ENCODE measurements at regions not wholly inside any gene's neighbourhood (a gene's known extent, or its start where the extent isn't known, plus 50 kb on each side); places are given as distances from the start of the nearest gene placed in this dataset.

DNA sequence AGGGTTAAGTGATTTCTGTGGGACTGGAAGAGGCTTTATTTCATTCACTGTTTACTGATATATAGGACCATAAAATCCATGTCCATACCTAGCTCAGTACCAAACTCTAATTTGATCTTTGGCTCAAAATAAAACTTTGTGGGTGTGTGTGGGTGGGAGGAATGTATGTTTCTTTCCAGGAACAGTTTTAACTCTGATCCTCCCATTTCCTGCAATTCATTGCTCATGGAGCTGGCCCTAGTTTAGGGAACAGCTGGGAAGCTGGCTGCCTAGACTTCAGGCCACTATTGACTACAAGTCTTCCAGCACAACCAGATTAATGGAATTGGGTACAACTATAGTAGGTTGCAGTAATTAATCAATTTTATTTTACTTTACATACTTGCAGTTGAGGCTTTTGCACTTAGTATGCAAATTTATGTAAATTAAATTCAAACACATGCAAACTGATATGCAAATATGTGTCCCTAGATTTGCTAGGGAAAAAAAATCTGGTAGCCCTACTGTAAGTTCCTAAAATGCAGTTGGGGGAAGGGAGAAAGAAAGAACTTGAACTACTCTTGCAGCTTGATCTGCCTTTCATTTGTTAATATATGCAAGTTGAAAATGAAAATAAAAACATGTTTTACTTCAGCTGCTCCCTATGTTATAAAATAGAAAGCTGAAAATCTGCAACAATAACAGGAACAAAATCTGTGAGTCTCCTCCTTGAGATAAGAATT is 1070.3 kb upstream of the CELF4 start:
- in situ Hi-C loops (cut with HindIII; ENCODE audit: low pct_unique_long_range_greater_than_20kb, low sequenced_read_pairs): no loop called here
- DNase-seq (ENCODE audit: low read depth): no peak

DNA sequence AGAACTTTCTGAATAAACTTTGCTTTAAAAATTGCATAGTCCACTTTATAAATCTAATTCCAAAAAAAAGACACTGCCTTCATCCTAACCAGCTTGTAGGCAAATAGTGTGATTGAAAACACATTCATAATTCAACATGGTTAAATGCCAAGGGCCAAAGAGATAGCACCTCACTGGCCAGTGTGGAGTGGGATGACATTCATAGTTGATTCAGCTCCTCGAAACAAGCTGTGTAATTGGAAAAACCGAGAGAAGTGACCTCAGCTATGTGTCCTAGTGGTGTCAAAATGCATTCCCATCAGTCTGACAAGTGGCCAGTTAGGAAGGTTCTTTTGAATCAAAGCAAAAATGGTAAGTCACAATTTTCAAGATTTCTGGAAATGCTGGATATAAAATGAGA is 1068.5 kb upstream of the CELF4 start:
- no peak for DNase-seq (ENCODE audit: low read depth)
- in situ Hi-C loops (cut with HindIII; ENCODE audit: low pct_unique_long_range_greater_than_20kb, low sequenced_read_pairs): no loop called here

- in situ Hi-C loops (cut with HindIII; ENCODE audit: low pct_unique_long_range_greater_than_20kb, low sequenced_read_pairs): no loop called here
- no peak for DNase-seq (ENCODE audit: low read depth)
These were observed 1067.7 kb upstream of the CELF4 start for GRCh38 chr18:38633333-38633732.

- no peak for DNase-seq (ENCODE audit: low read depth)
- in situ Hi-C loops (cut with HindIII; ENCODE audit: low pct_unique_long_range_greater_than_20kb, low sequenced_read_pairs): no loop called here
These were observed 1053.5 kb upstream of the CELF4 start for GRCh38 chr18:38619129-38619528.

DNA sequence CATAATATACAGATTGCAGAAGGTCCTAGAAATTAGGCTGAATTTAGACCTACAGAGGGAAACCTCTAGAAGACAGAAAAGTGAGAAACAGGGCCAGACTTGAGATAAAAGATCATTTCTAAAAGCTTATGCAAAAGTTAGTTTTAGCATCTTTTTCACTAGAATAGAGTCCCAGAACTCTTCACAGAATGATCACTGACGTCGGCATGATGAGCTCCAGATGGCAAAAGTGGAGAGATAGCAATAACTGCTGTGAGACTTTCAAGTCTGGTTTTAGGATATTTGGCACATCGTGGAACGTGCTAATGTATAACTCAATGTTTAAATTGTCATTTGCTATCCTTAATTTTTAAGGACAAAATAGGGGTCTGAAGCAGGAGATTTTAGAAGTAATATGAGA is 1050.7 kb upstream of the CELF4 start:
- DNase-seq (ENCODE audit: low read depth): no peak
- in situ Hi-C loops (cut with HindIII; ENCODE audit: low pct_unique_long_range_greater_than_20kb, low sequenced_read_pairs): no loop called here

DNA sequence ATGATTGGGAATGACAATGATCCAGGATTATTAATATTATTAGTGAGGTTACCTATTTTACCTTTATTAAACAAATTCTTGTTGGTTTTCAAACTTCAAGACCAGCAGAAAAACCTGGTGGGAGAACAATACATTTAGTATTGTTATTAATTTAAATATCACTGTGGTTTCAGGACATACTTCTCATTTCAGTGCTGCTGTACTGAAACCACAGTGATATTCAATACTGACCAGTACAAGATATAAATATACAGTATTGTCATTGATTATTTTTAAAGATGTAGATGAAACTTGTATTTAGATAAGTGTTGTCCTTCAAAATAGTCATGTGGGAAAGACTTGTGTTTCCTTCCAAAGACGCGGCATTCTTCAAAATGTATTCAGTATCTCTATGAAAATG is 1047.3 kb upstream of the CELF4 start:
- in situ Hi-C loops (cut with HindIII; ENCODE audit: low pct_unique_long_range_greater_than_20kb, low sequenced_read_pairs): no loop called here
- DNase-seq (ENCODE audit: low read depth): no peak

DNA sequence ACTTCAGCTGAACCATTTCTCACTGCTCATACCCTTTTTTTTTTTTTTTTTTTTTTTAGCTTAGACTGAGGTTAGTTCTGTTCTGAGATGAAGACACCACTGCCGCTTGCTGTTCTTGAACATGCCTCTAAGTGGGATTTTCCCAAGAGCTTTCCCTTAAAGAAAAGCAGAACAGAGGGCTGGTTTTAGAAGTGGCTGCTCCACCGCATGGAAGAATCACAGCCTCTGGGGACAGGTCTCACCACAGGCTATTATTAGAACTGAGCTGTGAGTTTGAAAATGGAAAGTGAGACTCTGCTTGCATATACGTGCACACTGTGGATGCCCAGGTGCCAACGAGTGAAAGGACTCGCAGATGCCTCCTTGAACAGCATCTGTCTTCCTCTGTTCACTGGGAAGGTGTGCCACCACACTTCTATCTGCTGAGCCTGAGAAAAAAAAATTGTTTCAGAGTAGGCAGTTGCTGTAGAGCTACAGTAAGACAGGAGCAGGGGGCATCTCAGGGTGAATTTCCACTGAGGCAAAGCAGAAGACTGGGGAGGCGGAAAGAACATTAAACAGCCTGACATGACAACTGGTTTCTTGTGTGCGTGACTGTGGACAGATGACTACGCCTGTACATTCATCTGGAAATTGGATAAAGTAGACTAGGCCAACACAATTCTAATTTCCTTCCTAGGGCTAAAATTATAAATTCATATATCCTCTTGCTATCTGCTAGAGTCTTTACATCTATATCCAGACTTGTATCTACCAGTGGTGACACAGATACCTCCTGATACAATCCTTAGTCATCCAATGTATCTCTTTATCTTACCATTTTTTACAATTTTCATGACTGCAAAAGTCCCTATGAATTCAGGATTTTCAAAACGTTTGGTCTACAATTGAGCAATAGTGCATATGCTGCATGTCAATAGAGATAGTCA is 1045.7 kb upstream of the CELF4 start:
- in situ Hi-C loops (cut with HindIII; ENCODE audit: low pct_unique_long_range_greater_than_20kb, low sequenced_read_pairs): no loop called here
- no peak for DNase-seq (ENCODE audit: low read depth)

DNA sequence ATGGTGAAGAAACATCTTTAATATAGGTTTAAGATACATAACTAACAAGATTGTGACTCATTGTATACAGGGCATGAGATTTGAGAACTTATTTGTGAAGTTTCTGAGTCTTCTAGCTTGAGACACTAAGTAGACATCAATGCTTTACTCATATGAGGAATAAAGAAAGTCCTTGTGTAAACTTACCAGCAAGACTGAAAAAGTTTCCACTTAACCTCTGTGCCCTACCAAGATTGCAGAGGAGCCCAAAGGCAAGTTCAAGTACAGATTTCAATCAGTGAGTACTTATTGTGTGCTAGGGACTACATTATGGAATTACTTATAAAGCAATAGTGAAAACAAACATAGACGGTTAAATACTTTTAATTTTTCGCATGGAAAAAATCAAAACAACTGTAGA is 1041.2 kb upstream of the CELF4 start:
- in situ Hi-C loops (cut with HindIII; ENCODE audit: low pct_unique_long_range_greater_than_20kb, low sequenced_read_pairs): no loop called here
- no peak for DNase-seq (ENCODE audit: low read depth)

DNA sequence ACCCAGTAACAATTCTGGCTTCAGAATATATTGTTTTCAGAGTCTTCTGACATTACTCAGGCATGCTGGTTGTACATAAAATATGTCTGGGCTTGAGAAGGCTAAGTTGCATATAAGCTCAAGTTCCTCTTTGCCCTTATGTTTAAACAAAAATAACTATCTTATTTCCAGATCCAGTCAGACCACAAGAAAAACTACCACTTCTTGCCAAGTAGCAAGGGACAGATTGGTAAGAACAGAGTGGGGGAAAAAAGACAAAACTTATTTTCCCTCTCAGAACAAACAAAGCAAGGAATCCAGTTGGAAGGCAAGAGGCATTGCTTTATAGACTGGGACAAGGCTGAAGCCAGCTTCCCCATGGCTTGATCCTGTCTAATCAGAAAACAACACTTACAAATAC is 1036.7 kb upstream of the CELF4 start:
- in situ Hi-C loops (cut with HindIII; ENCODE audit: low pct_unique_long_range_greater_than_20kb, low sequenced_read_pairs): no loop called here
- DNase-seq (ENCODE audit: low read depth): no peak

GRCh38 chr18:38587571-38587970 is 1022.0 kb upstream of the CELF4 start:
- in situ Hi-C loops (cut with HindIII; ENCODE audit: low pct_unique_long_range_greater_than_20kb, low sequenced_read_pairs): no loop called here
- no peak for DNase-seq (ENCODE audit: low read depth)

DNA sequence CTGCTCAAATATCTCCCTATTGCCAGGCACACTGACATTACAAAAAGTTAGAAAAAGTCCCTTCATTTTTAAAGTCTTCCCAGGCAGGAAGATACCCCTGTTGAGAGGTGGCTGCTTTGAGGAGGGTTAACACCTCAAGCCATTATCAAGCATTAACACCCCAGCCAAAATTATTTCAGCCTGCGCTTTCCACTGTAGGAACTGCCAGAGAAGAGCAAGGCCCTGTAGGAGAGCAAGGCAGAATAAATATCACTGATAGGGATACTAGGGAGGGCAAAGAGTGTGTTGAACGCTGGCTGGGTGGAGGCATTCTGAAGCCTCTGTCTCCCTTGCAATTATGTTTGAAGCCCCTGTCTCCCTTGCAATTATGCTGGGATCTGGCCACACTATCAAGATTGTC is 1020.7 kb upstream of the CELF4 start:
- DNase-seq (ENCODE audit: low read depth): no peak
- in situ Hi-C loops (cut with HindIII; ENCODE audit: low pct_unique_long_range_greater_than_20kb, low sequenced_read_pairs): no loop called here

DNA sequence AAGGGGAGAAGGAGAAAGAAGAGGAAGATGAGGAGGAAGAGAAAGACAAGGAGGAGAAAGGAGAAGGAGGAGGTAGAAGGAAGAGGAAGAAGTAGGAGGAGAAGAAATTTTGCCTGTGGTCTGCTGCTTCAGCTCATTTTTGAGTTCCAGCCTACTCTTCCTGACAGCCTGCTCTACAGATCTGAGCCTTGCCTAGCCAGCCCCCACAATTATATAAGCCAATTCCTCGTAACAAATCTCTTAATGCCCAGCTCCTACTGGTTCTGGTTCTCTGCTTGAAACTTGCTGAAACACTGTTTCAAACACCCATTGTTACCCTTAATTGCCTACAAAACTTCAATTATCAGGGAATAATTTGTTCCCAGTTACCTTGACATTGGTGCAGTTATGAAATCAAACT is 1014.2 kb upstream of the CELF4 start:
- in situ Hi-C loops (cut with HindIII; ENCODE audit: low pct_unique_long_range_greater_than_20kb, low sequenced_read_pairs): no loop called here
- DNase-seq (ENCODE audit: low read depth): no peak

DNA sequence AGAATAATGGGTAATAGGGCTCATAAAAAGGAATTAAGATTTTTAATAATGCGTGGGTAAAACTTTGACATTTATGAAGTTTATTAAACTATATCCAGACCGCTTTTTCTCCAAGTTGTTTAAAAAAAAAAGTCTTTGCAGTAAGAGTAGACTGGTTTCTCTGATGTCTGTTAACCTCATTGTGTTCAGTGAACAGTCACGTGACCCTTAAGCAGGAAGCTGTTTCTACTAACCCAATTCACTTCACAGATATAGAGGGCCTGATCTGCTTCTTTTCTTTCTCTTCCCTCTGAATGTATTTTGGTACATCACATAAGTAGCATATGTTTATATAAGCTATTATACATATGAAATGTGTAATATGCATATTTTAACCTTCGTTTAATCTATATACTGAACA is 1011.3 kb upstream of the CELF4 start:
- no peak for DNase-seq (ENCODE audit: low read depth)
- in situ Hi-C loops (cut with HindIII; ENCODE audit: low pct_unique_long_range_greater_than_20kb, low sequenced_read_pairs): no loop called here

DNA sequence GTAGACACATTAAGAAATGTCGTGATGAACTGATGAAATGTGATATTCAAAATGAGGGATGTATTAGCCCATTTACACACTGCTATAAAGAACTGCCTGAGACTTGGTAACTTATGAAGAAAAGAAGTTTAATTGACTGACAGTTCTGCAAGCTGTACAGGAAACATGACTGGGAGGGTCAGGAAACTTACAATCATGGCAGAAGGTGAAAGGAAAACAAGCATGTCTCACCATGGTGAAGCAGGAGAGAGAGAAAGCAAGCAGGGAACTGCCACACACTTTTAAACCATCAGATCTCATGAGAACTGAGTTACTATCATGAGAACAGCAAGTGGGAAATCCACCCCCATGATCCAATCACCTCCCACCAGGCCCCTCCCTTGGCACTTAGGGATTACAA is 1010.8 kb upstream of the CELF4 start:
- in situ Hi-C loops (cut with HindIII; ENCODE audit: low pct_unique_long_range_greater_than_20kb, low sequenced_read_pairs): no loop called here
- no peak for DNase-seq (ENCODE audit: low read depth)

DNA sequence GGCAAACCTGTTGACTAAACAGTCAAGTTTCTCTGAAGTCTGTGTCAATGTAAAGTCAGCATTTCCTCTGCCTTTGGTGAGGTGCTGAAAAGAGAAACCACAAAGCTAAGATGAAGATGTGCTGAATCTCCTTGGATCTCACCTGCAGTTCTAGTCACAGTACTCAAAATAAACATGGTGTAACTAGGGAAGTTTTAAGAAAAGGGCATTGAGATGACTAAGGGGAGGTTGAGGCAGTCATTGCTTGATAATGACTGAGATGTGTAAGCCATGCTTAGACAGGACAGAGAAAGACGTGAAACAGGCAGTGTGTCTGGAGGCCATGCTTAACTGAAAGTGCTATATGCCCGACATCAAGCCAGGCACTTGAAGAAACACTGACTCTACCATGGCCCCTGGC is 1010.0 kb upstream of the CELF4 start:
- DNase-seq (ENCODE audit: low read depth): no peak
- in situ Hi-C loops (cut with HindIII; ENCODE audit: low pct_unique_long_range_greater_than_20kb, low sequenced_read_pairs): no loop called here

DNA sequence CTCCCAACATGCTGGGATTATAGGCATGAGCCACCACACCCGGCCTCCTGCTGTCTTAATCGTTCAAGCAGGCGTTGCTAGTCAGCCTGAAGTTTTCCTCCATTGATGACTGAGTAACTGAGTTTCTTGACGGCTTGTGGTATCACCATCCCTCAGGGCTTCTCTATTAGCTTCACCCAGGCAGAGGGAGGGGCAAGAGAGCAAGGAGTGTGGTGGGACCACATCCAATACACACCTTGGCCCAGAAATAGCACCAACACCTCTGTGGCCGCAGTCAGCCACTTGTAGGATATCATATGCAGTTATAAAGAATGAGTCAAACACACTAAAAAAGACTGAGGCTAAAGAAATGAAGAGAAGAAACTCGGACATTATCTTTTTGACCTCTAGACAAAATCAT is 1009.4 kb upstream of the CELF4 start:
- in situ Hi-C loops (cut with HindIII; ENCODE audit: low pct_unique_long_range_greater_than_20kb, low sequenced_read_pairs): no loop called here
- no peak for DNase-seq (ENCODE audit: low read depth)

DNA sequence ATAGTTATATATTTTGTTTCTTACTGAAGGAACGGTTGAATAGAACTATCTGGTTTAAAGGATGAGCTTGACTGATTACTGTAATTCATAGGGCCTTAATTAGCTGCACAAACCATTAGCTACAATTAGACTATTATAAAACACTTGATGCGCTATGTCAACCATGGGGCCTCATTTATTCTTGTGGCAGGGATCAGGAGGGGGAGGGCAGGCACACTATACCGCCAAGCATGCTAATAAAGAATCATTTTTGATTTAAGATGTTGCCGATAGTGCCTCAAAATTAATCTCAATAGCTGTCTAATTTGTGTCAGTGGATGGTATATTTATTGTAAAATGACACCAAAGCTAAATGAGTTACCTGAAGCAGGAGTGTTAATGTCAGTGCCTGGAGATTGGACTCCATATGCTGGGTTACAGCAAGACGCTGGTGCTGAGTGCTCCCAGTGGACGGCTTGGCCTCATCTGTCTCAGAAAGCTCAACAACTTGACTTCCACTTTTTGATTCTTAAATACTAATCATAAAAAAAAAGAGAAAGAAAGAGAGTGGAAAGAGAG is 1007.0 kb upstream of the CELF4 start:
- in situ Hi-C loops (cut with HindIII; ENCODE audit: low pct_unique_long_range_greater_than_20kb, low sequenced_read_pairs): no loop called here
- DNase-seq (ENCODE audit: low read depth): no peak

DNA sequence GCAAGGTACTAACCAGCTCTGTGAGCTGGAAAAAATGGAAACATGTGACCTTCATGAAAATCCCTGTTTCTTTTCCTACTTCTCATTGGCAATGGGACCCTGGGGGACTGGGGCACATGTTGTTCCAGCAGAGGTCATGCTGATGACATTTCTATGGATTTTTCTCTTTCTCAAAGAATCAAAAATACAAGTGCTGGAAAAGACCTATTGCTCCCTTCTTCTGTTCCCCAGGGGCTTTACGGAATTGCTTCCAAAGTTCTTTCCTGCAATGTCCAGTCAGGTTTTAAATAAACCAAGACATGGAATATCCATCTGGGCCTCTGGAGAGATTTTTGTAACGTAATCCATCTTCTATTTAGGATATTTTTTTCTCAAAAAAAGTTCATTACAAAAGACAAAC is 1006.1 kb upstream of the CELF4 start:
- DNase-seq (ENCODE audit: low read depth): no peak
- in situ Hi-C loops (cut with HindIII; ENCODE audit: low pct_unique_long_range_greater_than_20kb, low sequenced_read_pairs): no loop called here

DNA sequence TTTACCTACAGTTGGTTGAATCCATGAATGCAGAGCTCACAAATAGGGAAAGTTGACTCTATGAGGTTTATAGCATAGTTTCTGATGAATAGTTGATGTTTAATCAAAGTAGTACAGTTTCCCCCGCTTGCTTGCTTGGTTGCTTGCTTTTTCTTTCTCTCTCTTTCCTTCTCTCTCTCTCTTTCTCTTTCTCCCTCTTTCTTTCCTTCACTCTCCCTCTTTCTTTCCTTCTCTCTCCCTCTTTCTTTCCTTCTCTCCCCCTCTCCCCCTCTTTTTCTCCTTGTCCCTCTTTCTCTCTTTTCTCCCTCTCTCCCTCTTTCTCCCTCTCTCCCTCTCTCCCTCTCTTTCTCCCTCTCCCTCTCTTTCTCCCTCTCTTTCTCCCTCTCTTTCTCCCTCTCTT is 999.9 kb upstream of the CELF4 start:
- no peak for DNase-seq (ENCODE audit: low read depth)
- in situ Hi-C loops (cut with HindIII; ENCODE audit: low pct_unique_long_range_greater_than_20kb, low sequenced_read_pairs): no loop called here

All from Caki2 (cell line).